ENCODE measurements at regions not wholly inside any gene's neighbourhood (a gene's known extent, or its start where the extent isn't known, plus 50 kb on each side); places are given as distances from the start of the nearest gene placed in this dataset.
A peak's percentile ranks its signal among the peaks of the same experiment; 100 is the strongest.

GRCh38 chr1:220991959-220992704 lies 112.9 kb downstream of the HLX start:
- H3K4me3 ChIP-seq (ENCODE audit: low read depth in 1 of 3, low read length in 3 of 3): no peak overlapping the region
- DNase-seq: no peak
- H3K27me3 ChIP-seq (ENCODE audit: control insufficient read depth in 3 of 3, insufficient read depth in 3 of 3, low read length in 3 of 3): peaks cover 0 to 10% (median 0%) of the 10 kb centered on the region in 3 donors
- no peaks in the 10 kb centered on the region for H3K36me3 ChIP-seq (ENCODE audit: control insufficient read depth in 3 of 3, insufficient read depth in 2 of 3, low read depth in 1 of 3, low read length in 3 of 3)
- peak overlapping the region in 1 of 3 donors; percentile 42 for H3K27ac ChIP-seq (ENCODE audit: low read depth in 1 of 3, low read length in 2 of 3)
- FAIRE-seq: no peak
- no peaks in the 10 kb centered on the region for H3K4me1 ChIP-seq (ENCODE audit: control insufficient read depth in 3 of 3, insufficient read depth in 2 of 3, low read depth in 1 of 3, low read length in 2 of 3)
- H3K9me3 ChIP-seq (ENCODE audit: control insufficient read depth in 2 of 2, insufficient read depth in 1 of 2, low read depth in 1 of 2, low read length in 1 of 2): no peaks in the 10 kb centered on the region
- WGBS, 3 donors: 28 to 45% (median 37%) methylated on average over 13 of the region's 13 CpGs

- DNase-seq: no peak
- no peaks in the 10 kb centered on the region for H3K36me3 ChIP-seq (ENCODE audit: control insufficient read depth in 3 of 3, insufficient read depth in 2 of 3, low read depth in 1 of 3, low read length in 3 of 3)
- peaks cover 0 to 10% (median 0%) of the 10 kb centered on the region in 3 donors for H3K27me3 ChIP-seq (ENCODE audit: control insufficient read depth in 3 of 3, insufficient read depth in 3 of 3, low read length in 3 of 3)
- H3K4me1 ChIP-seq (ENCODE audit: control insufficient read depth in 3 of 3, insufficient read depth in 2 of 3, low read depth in 1 of 3, low read length in 2 of 3): no peaks in the 10 kb centered on the region
- no peak for FAIRE-seq
- H3K27ac ChIP-seq (ENCODE audit: low read depth in 1 of 3, low read length in 2 of 3): no peak overlapping the region
- 19 to 47% (median 40%) methylated on average over 3 of the region's 3 CpGs for WGBS, 3 donors
- H3K9me3 ChIP-seq (ENCODE audit: control insufficient read depth in 2 of 2, insufficient read depth in 1 of 2, low read depth in 1 of 2, low read length in 1 of 2): no peaks in the 10 kb centered on the region
- no peak overlapping the region for H3K4me3 ChIP-seq (ENCODE audit: low read depth in 1 of 3, low read length in 3 of 3)
Measured at GRCh38 chr1:220992705-220993052, 113.4 kb downstream of the HLX start.

GRCh38 chr1:220994671-220995070 lies 115.4 kb downstream of the HLX start:
- Histone ChIP-seq H3K27me3 (ENCODE audit: control insufficient read depth in 3 of 3, insufficient read depth in 3 of 3, low read length in 3 of 3) (peaks cover 0 to 10% (median 0%) of the 10 kb centered on the region in 3 donors), H3K4me1 (ENCODE audit: control insufficient read depth in 3 of 3, insufficient read depth in 2 of 3, low read depth in 1 of 3, low read length in 2 of 3) (no peaks in the 10 kb centered on the region), H3K9me3 (ENCODE audit: control insufficient read depth in 2 of 2, insufficient read depth in 1 of 2, low read depth in 1 of 2, low read length in 1 of 2) (no peaks in the 10 kb centered on the region), H3K27ac (ENCODE audit: low read depth in 1 of 3, low read length in 2 of 3) (no peak overlapping the region), H3K36me3 (ENCODE audit: control insufficient read depth in 3 of 3, insufficient read depth in 2 of 3, low read depth in 1 of 3, low read length in 3 of 3) (no peaks in the 10 kb centered on the region), H3K4me3 (ENCODE audit: low read depth in 1 of 3, low read length in 3 of 3) (no peak overlapping the region)
- DNase-seq: no peak
- FAIRE-seq: no peak
- WGBS, 3 donors: 92 to 95% (median 92%) methylated on average over 3 of the region's 3 CpGs

GRCh38 chr1:220997791-220998190 lies 118.5 kb downstream of the HLX start:
- no peak for DNase-seq
- no peaks in the 10 kb centered on the region for H3K9me3 ChIP-seq (ENCODE audit: control insufficient read depth in 2 of 2, insufficient read depth in 1 of 2, low read depth in 1 of 2, low read length in 1 of 2)

GRCh38 chr1:220999872-221000863 lies 120.9 kb downstream of the HLX start:
- Histone ChIP-seq H3K27me3 (ENCODE audit: control insufficient read depth in 3 of 3, insufficient read depth in 3 of 3, low read length in 3 of 3) (no peaks in the 10 kb centered on the region), H3K27ac (ENCODE audit: low read depth in 1 of 3, low read length in 2 of 3) (no peak overlapping the region), H3K4me1 (ENCODE audit: control insufficient read depth in 3 of 3, insufficient read depth in 2 of 3, low read depth in 1 of 3, low read length in 2 of 3) (no peaks in the 10 kb centered on the region), H3K9me3 (ENCODE audit: control insufficient read depth in 2 of 2, insufficient read depth in 1 of 2, low read depth in 1 of 2, low read length in 1 of 2) (peaks cover 0 to 3% of the 10 kb centered on the region in 2 donors), H3K4me3 (ENCODE audit: low read depth in 1 of 3, low read length in 3 of 3) (no peak overlapping the region), H3K36me3 (ENCODE audit: control insufficient read depth in 3 of 3, insufficient read depth in 2 of 3, low read depth in 1 of 3, low read length in 3 of 3) (no peaks in the 10 kb centered on the region)
- FAIRE-seq (no peak), DNase-seq (peak in 1 of 2 donors; percentile 2)
- 57 to 68% (median 68%) methylated on average over 6 of the region's 6 CpGs for WGBS, 3 donors

More at GRCh38 chr1:220997791-220998190, 118.5 kb downstream of the HLX start:
- WGBS, 3 donors: 71 to 85% (median 83%) methylated on average over 3 of the region's 3 CpGs
- Histone ChIP-seq H3K27ac (ENCODE audit: low read depth in 1 of 3, low read length in 2 of 3) (no peak overlapping the region), H3K4me3 (ENCODE audit: low read depth in 1 of 3, low read length in 3 of 3) (no peak overlapping the region), H3K27me3 (ENCODE audit: control insufficient read depth in 3 of 3, insufficient read depth in 3 of 3, low read length in 3 of 3) (peaks cover 0 to 4% (median 0%) of the 10 kb centered on the region in 3 donors), H3K4me1 (ENCODE audit: control insufficient read depth in 3 of 3, insufficient read depth in 2 of 3, low read depth in 1 of 3, low read length in 2 of 3) (no peaks in the 10 kb centered on the region), H3K36me3 (ENCODE audit: control insufficient read depth in 3 of 3, insufficient read depth in 2 of 3, low read depth in 1 of 3, low read length in 3 of 3) (no peaks in the 10 kb centered on the region)
- no peak for FAIRE-seq

- whole genome bisulfite sequencing, 3 donors: 92 to 94% (median 92%) methylated on average over 4 of the region's 4 CpGs
- Histone ChIP-seq H3K9me3 (ENCODE audit: control insufficient read depth in 2 of 2, insufficient read depth in 1 of 2, low read depth in 1 of 2, low read length in 1 of 2) (peaks cover 0 to 7% of the 10 kb centered on the region in 2 donors), H3K4me1 (ENCODE audit: control insufficient read depth in 3 of 3, insufficient read depth in 2 of 3, low read depth in 1 of 3, low read length in 2 of 3) (no peaks in the 10 kb centered on the region), H3K4me3 (ENCODE audit: low read depth in 1 of 3, low read length in 3 of 3) (no peak overlapping the region), H3K36me3 (ENCODE audit: control insufficient read depth in 3 of 3, insufficient read depth in 2 of 3, low read depth in 1 of 3, low read length in 3 of 3) (no peaks in the 10 kb centered on the region), H3K27me3 (ENCODE audit: control insufficient read depth in 3 of 3, insufficient read depth in 3 of 3, low read length in 3 of 3) (no peaks in the 10 kb centered on the region), H3K27ac (ENCODE audit: low read depth in 1 of 3, low read length in 2 of 3) (no peak overlapping the region)
- DNase-seq: no peak
- FAIRE-seq: no peak
Measured at GRCh38 chr1:221001167-221001566, 121.9 kb downstream of the HLX start.

GRCh38 chr1:221002601-221003000 lies 123.4 kb downstream of the HLX start:
- FAIRE-seq (peak; percentile 5), DNase-seq (no peak)
- Histone ChIP-seq H3K9me3 (ENCODE audit: control insufficient read depth in 2 of 2, insufficient read depth in 1 of 2, low read depth in 1 of 2, low read length in 1 of 2) (peaks cover 0 to 7% of the 10 kb centered on the region in 2 donors), H3K4me3 (ENCODE audit: low read depth in 1 of 3, low read length in 3 of 3) (no peak overlapping the region), H3K36me3 (ENCODE audit: control insufficient read depth in 3 of 3, insufficient read depth in 2 of 3, low read depth in 1 of 3, low read length in 3 of 3) (no peaks in the 10 kb centered on the region), H3K27me3 (ENCODE audit: control insufficient read depth in 3 of 3, insufficient read depth in 3 of 3, low read length in 3 of 3) (no peaks in the 10 kb centered on the region), H3K4me1 (ENCODE audit: control insufficient read depth in 3 of 3, insufficient read depth in 2 of 3, low read depth in 1 of 3, low read length in 2 of 3) (no peaks in the 10 kb centered on the region), H3K27ac (ENCODE audit: low read depth in 1 of 3, low read length in 2 of 3) (no peak overlapping the region)
- WGBS, 3 donors: 88 to 90% (median 88%) methylated on average over 3 of the region's 3 CpGs

- Histone ChIP-seq H3K4me3 (ENCODE audit: low read depth in 1 of 3, low read length in 3 of 3) (no peak overlapping the region), H3K4me1 (ENCODE audit: control insufficient read depth in 3 of 3, insufficient read depth in 2 of 3, low read depth in 1 of 3, low read length in 2 of 3) (no peaks in the 10 kb centered on the region), H3K9me3 (ENCODE audit: control insufficient read depth in 2 of 2, insufficient read depth in 1 of 2, low read depth in 1 of 2, low read length in 1 of 2) (no peaks in the 10 kb centered on the region), H3K36me3 (ENCODE audit: control insufficient read depth in 3 of 3, insufficient read depth in 2 of 3, low read depth in 1 of 3, low read length in 3 of 3) (no peaks in the 10 kb centered on the region), H3K27me3 (ENCODE audit: control insufficient read depth in 3 of 3, insufficient read depth in 3 of 3, low read length in 3 of 3) (no peaks in the 10 kb centered on the region), H3K27ac (ENCODE audit: low read depth in 1 of 3, low read length in 2 of 3) (no peak overlapping the region)
- DNase-seq (no peak), FAIRE-seq (no peak)
- WGBS, 3 donors: 44 to 75% (median 58%) methylated on average over 1 of the region's 1 CpG
Measured at GRCh38 chr1:221011145-221011544, 131.9 kb downstream of the HLX start.
